ENCODE measurements at regions not wholly inside any gene's neighbourhood (a gene's known extent, or its start where the extent isn't known, plus 50 kb on each side); places are given as distances from the start of the nearest gene placed in this dataset.

DNA sequence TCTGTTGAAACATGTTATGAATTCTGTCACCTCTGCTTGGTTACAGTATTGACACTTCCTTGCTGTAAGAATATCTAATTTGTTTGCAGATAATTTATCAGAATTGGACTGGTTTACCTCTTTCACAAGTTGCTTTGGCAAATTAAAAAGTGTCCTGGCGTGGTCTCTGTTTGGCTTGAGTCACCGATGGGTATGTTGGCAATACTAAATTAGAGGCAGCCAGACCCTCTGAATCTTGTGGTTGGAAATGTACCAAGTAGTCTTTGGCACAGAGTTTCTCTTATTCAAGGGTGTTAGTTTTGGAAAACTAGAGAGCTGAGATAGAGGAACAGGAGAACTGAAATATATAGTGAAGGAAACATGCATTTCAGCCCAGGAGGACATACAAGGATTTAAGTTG lies 521.1 kb upstream of the MGAT4C start:
- TF ChIP-seq POLR2AphosphoS5 (IDR thresholded peaks at IDR 0.05), result no peak
- TF ChIP-seq, protein P1, sequence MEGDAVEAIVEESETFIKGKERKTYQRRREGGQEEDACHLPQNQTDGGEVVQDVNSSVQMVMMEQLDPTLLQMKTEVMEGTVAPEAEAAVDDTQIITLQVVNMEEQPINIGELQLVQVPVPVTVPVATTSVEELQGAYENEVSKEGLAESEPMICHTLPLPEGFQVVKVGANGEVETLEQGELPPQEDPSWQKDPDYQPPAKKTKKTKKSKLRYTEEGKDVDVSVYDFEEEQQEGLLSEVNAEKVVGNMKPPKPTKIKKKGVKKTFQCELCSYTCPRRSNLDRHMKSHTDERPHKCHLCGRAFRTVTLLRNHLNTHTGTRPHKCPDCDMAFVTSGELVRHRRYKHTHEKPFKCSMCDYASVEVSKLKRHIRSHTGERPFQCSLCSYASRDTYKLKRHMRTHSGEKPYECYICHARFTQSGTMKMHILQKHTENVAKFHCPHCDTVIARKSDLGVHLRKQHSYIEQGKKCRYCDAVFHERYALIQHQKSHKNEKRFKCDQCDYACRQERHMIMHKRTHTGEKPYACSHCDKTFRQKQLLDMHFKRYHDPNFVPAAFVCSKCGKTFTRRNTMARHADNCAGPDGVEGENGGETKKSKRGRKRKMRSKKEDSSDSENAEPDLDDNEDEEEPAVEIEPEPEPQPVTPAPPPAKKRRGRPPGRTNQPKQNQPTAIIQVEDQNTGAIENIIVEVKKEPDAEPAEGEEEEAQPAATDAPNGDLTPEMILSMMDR (IDR thresholded peaks at IDR 0.05 in 8 of 11, conservative IDR thresholded peaks at IDR 0.05 in 3 of 11), result no peak
- TF ChIP-seq POLR2A (IDR thresholded peaks at IDR 0.05), result no peak
